HG03442 (cell line): ENCODE measurements at regions not wholly inside any gene's neighbourhood (a gene's known extent, or its start where the extent isn't known, plus 50 kb on each side); places are given as distances from the start of the nearest gene placed in this dataset.

ENCODE experiments used
- ATAC-seq: cut with Tn5 transposase; IDR thresholded peaks from one replicate; pipeline ENCODE4 v1.9.1; 2021; ENCODE audit warnings: mild to moderate bottlenecking, moderate library complexity; ENCODE audit not compliant: unreplicated experiment

GRCh38 chr1:82628887-82629286, 828.2 kb downstream of the ADGRL2 start:
- no peak for ATAC-seq

- no peak for ATAC-seq
Observed at GRCh38 chr1:82625537-82625936, 824.8 kb downstream of the ADGRL2 start.

GRCh38 chr1:82621076-82621475, 820.3 kb downstream of the ADGRL2 start:
- no peak for ATAC-seq

GRCh38 chr1:82614090-82614489, 813.4 kb downstream of the ADGRL2 start:
- no peak for ATAC-seq

- ATAC-seq, result no peak
Observed at GRCh38 chr1:82612986-82613385, 812.3 kb downstream of the ADGRL2 start.

GRCh38 chr1:82606546-82606945, 805.8 kb downstream of the ADGRL2 start:
- ATAC-seq, result no peak

GRCh38 chr1:82604524-82604923, 803.8 kb downstream of the ADGRL2 start:
- ATAC-seq, result no peak

GRCh38 chr1:82600314-82600713, 799.6 kb downstream of the ADGRL2 start:
- ATAC-seq, result no peak

GRCh38 chr1:82598812-82599211, 798.1 kb downstream of the ADGRL2 start:
- ATAC-seq, result no peak

- no peak for ATAC-seq
Observed at GRCh38 chr1:82598337-82598736, 797.6 kb downstream of the ADGRL2 start.

- ATAC-seq, result no peak
Observed at GRCh38 chr1:82597649-82598048, 796.9 kb downstream of the ADGRL2 start.

GRCh38 chr1:82597141-82597540, 796.4 kb downstream of the ADGRL2 start:
- ATAC-seq, result no peak

GRCh38 chr1:82593561-82593960, 792.8 kb downstream of the ADGRL2 start:
- ATAC-seq, result no peak

- ATAC-seq, result no peak
Observed at GRCh38 chr1:82589588-82589987, 788.9 kb downstream of the ADGRL2 start.

GRCh38 chr1:82587371-82587770, 786.6 kb downstream of the ADGRL2 start:
- ATAC-seq, result no peak

GRCh38 chr1:82586473-82586872, 785.7 kb downstream of the ADGRL2 start:
- no peak for ATAC-seq

GRCh38 chr1:82582347-82582746, 781.6 kb downstream of the ADGRL2 start:
- ATAC-seq, result no peak

- no peak for ATAC-seq
Observed at GRCh38 chr1:82578086-82578726, 777.5 kb downstream of the ADGRL2 start.

- no peak for ATAC-seq
Observed at GRCh38 chr1:82567348-82567747, 766.6 kb downstream of the ADGRL2 start.

GRCh38 chr1:82565546-82565945, 764.8 kb downstream of the ADGRL2 start:
- ATAC-seq, result no peak

GRCh38 chr1:82565146-82565545, 764.4 kb downstream of the ADGRL2 start:
- ATAC-seq, result no peak

GRCh38 chr1:82564333-82564732, 763.6 kb downstream of the ADGRL2 start:
- ATAC-seq, result no peak

GRCh38 chr1:82562448-82562847, 761.7 kb downstream of the ADGRL2 start:
- ATAC-seq, result no peak
